H9 (cell line): ENCODE measurements at regions not wholly inside any gene's neighbourhood (a gene's known extent, or its start where the extent isn't known, plus 50 kb on each side); places are given as distances from the start of the nearest gene placed in this dataset.

ENCODE experiments used
- DNase-seq: peaks from one replicate; pipeline ENCODE4 v3.0.0-alpha.2; 2017
- H2AFZ ChIP-seq: one replicate; pipeline ENCODE4 v1.6.1; 2013; ENCODE audit warnings: mild to moderate bottlenecking, low read length, control low read depth, moderate library complexity
- H2AK5ac ChIP-seq: 2 replicates; pipeline ENCODE4 v1.6.1; 2013; ENCODE audit warnings: low read length, control low read depth, mixed read lengths; ENCODE audit not compliant: insufficient read length
- H2BK120ac ChIP-seq: one replicate; pipeline ENCODE4 v1.6.1; 2013; ENCODE audit warnings: low read depth, mild to moderate bottlenecking, low read length, control low read depth, inconsistent platforms; ENCODE audit not compliant: poor library complexity, severe bottlenecking
- H2BK12ac ChIP-seq: 2 replicates; pipeline ENCODE4 v1.6.1; 2013; ENCODE audit warnings: low read length, control low read depth, mixed read lengths, low read depth; ENCODE audit not compliant: insufficient read length
- H2BK15ac ChIP-seq: 2 replicates; pipeline ENCODE4 v1.6.1; 2013; ENCODE audit warnings: low read depth, low read length, control low read depth
- H2BK20ac ChIP-seq: one replicate; pipeline ENCODE4 v1.6.1; 2013; ENCODE audit warnings: low read depth, mild to moderate bottlenecking, low read length, control low read depth, inconsistent platforms; ENCODE audit not compliant: poor library complexity, severe bottlenecking
- H2BK5ac ChIP-seq: 2 replicates; pipeline ENCODE4 v1.6.1; 2013; ENCODE audit warnings: low read length, control low read depth, mixed read lengths; ENCODE audit not compliant: insufficient read length
- H3K14ac ChIP-seq: 2 replicates; pipeline ENCODE4 v1.6.1; 2013; ENCODE audit warnings: low read length, control low read depth; ENCODE audit not compliant: insufficient read depth
- H3K18ac ChIP-seq: 2 replicates; pipeline ENCODE4 v1.6.1; 2013; ENCODE audit warnings: low read depth, mild to moderate bottlenecking, mixed read lengths, low read length, control low read depth; ENCODE audit not compliant: insufficient read length
- H3K23ac ChIP-seq: 2 replicates; pipeline ENCODE4 v1.6.1; 2013; ENCODE audit warnings: low read length, control low read depth, mixed read lengths, low read depth; ENCODE audit not compliant: insufficient read length
- H3K23me2 ChIP-seq: 2 replicates; pipeline ENCODE4 v1.6.1; 2013; ENCODE audit warnings: low read depth, mild to moderate bottlenecking, mixed read lengths, low read length, control low read depth; ENCODE audit not compliant: insufficient read length, poor library complexity, severe bottlenecking
- H3K27ac ChIP-seq: 2 replicates; pipeline ENCODE4 v1.5.1; 2013; ENCODE audit warnings: low read length, control low read depth, mixed read lengths, low read depth; ENCODE audit not compliant: insufficient read length
- H3K27me3 ChIP-seq: 2 replicates; pipeline ENCODE4 v1.6.1; 2013; ENCODE audit warnings: low read length, control low read depth, inconsistent platforms; ENCODE audit not compliant: insufficient read depth
- H3K4ac ChIP-seq: 2 replicates; pipeline ENCODE4 v1.6.1; 2013; ENCODE audit warnings: low read depth, mild to moderate bottlenecking, control low read depth, inconsistent platforms, low read length, moderate library complexity
- H3K4me1 ChIP-seq: 2 replicates; pipeline ENCODE4 v1.6.1; 2013; ENCODE audit warnings: low read length, control low read depth, inconsistent platforms; ENCODE audit not compliant: insufficient read depth
- H3K4me2 ChIP-seq: 2 replicates; pipeline ENCODE4 v1.6.1; 2013; ENCODE audit warnings: low read length, control low read depth, mixed read lengths; ENCODE audit not compliant: insufficient read length, insufficient read depth
- H3K56ac ChIP-seq: 2 replicates; pipeline ENCODE4 v1.6.1; 2013; ENCODE audit warnings: low read depth, mild to moderate bottlenecking, mixed read lengths, low read length, control low read depth; ENCODE audit not compliant: insufficient read length
- H3K79me1 ChIP-seq: 2 replicates; pipeline ENCODE4 v1.6.1; 2013; ENCODE audit warnings: low read depth, mild to moderate bottlenecking, moderate library complexity, low read length, control low read depth, inconsistent platforms; ENCODE audit not compliant: insufficient read depth, poor library complexity, severe bottlenecking
- H3K79me2 ChIP-seq: 2 replicates; pipeline ENCODE4 v1.6.1; 2013; ENCODE audit warnings: low read length, control low read depth, inconsistent platforms; ENCODE audit not compliant: insufficient read depth
- H3K9ac ChIP-seq: 2 replicates; pipeline ENCODE4 v1.6.1; 2013; ENCODE audit warnings: low read length, control low read depth, mixed read lengths; ENCODE audit not compliant: insufficient read length; ENCODE audit errors: extremely low read depth
- H3K9me3 ChIP-seq: one replicate; pipeline ENCODE4 v1.6.1; 2013; ENCODE audit warnings: low read depth, low read length, inconsistent platforms; ENCODE audit not compliant: control insufficient read depth
- H3T11ph ChIP-seq: one replicate; pipeline ENCODE4 v1.6.1; 2013; ENCODE audit warnings: mild to moderate bottlenecking, low read length, control low read depth, inconsistent platforms
- H4K20me1 ChIP-seq: one replicate; pipeline ENCODE4 v1.6.1; 2013; ENCODE audit not compliant: control insufficient read depth, insufficient read length, insufficient read depth
- H4K5ac ChIP-seq: 2 replicates; pipeline ENCODE4 v1.6.1; 2013; ENCODE audit warnings: low read depth, mild to moderate bottlenecking, mixed read lengths, low read length, control low read depth; ENCODE audit not compliant: insufficient read length
- H4K8ac ChIP-seq: replicated peaks from 2 replicates; pipeline ENCODE4 v1.6.1; 2013; ENCODE audit warnings: low read length, control low read depth, mixed read lengths, low read depth; ENCODE audit not compliant: insufficient read length
- H4K91ac ChIP-seq: 2 replicates; pipeline ENCODE4 v1.6.1; 2013; ENCODE audit warnings: low read depth, mild to moderate bottlenecking, moderate library complexity, mixed read lengths, low read length, control low read depth; ENCODE audit not compliant: insufficient read length
- H3K27ac Mint-ChIP-seq, 3 experiments: 2 replicates in 2 of 3; 3 replicates in 1 of 3; pipeline ENCODE4 v1.8.0; 2020 to 2021; ENCODE audit warnings: mixed read lengths in 3 of 3, mild to moderate bottlenecking in 1 of 3, moderate library complexity in 1 of 3
- H3K27me3 Mint-ChIP-seq: 2 replicates; pipeline ENCODE4 v1.8.0; 2021; ENCODE audit warnings: low read depth, mild to moderate bottlenecking, moderate library complexity, mixed read lengths
- H3K36me3 Mint-ChIP-seq, 3 experiments: 2 replicates in 2 of 3; 3 replicates in 1 of 3; pipeline ENCODE4 v1.8.0; 2020 to 2021; ENCODE audit warnings: low read depth in 3 of 3, mixed read lengths in 3 of 3; ENCODE audit not compliant: insufficient read depth in 1 of 3
- H3K4me1 Mint-ChIP-seq, 2 experiments: 2 replicates each; pipeline ENCODE4 v1.8.0; 2020; ENCODE audit warnings: mixed read lengths in 2 of 2
- H3K4me3 Mint-ChIP-seq, 2 experiments: 2 replicates in 1 of 2; 3 replicates in 1 of 2; pipeline ENCODE4 v1.8.0; 2020 to 2021; ENCODE audit warnings: mild to moderate bottlenecking in 2 of 2, mixed read lengths in 2 of 2, moderate library complexity in 1 of 2
- H3K9me3 Mint-ChIP-seq, 2 experiments: 2 replicates in 1 of 2; 3 replicates in 1 of 2; pipeline ENCODE4 v1.8.0; 2020; ENCODE audit warnings: mild to moderate bottlenecking in 2 of 2, mixed read lengths in 2 of 2, moderate library complexity in 1 of 2
- CTCF ChIP-seq: fragments of 200-600 bp; sonication (generic); conservative IDR thresholded peaks from 3 replicates; pipeline ENCODE4 v1.8.0; 2021; ENCODE audit warnings: antibody characterized with exemption, mild to moderate bottlenecking
- WGBS: extraction: QIAGEN DNeasy Blood & Tissue Kit; methylation state at CpG from one replicate; pipeline ENCODE4 v1.1.7; 2013; ENCODE audit warnings: missing lambda C conversion rate, low lambda C conversion rate, mixed read lengths; ENCODE audit not compliant: insufficient read length; ENCODE audit errors: extremely low coverage; 5-methylcytosine and 5-hydroxymethylcytosine counted together

- Histone ChIP-seq H3K4me1 (no peaks in the 10 kb centered on the region; the same call in 1 of the 2 replicates), H3K79me1 (no peaks in the 10 kb centered on the region), H4K8ac (no peak overlapping the region), H4K5ac (no peak overlapping the region), H3K14ac (no peak overlapping the region), H3K4ac (no peak overlapping the region), H4K20me1 (no peaks in the 10 kb centered on the region), H3K79me2 (no peaks in the 10 kb centered on the region), H3K4me2 (no peak overlapping the region), H4K91ac (no peak overlapping the region), H2BK20ac (no peak overlapping the region), H3K18ac (no peak overlapping the region), H3K23me2 (no peaks in the 10 kb centered on the region), H2BK120ac (no peak overlapping the region), H2BK12ac (no peak overlapping the region), H2BK5ac (no peak overlapping the region), H2AK5ac (no peak overlapping the region), H2BK15ac (no peak overlapping the region), H3K9me3 (no peaks in the 10 kb centered on the region), H3K9ac (no peak overlapping the region), H2AFZ (no peak overlapping the region), H3K27ac (no peak overlapping the region), H3K27me3 (no peaks in the 10 kb centered on the region), H3K23ac (no peak overlapping the region), H3T11ph (no peak overlapping the region), H3K56ac (no peak overlapping the region)
- peaks cover 9 to 23% of the 10 kb centered on the region in 2 experiments for H3K4me1 Mint-ChIP-seq
- H3K4me3 Mint-ChIP-seq, result no peak overlapping the region
- no CpG with 5 or more reads among the region's 2 CpGs for WGBS
- peaks cover 52% of the 10 kb centered on the region for H3K27me3 Mint-ChIP-seq
- no peak for DNase-seq
- no peaks in the 10 kb centered on the region for H3K9me3 Mint-ChIP-seq
- H3K36me3 Mint-ChIP-seq, result peaks cover 0 to 2% (median 0%) of the 10 kb centered on the region in 3 experiments; a peak in 1 of 7 replicates
- H3K27ac Mint-ChIP-seq, result no peak overlapping the region
- TF ChIP-seq CTCF, result no peak
Measured at GRCh38 chr6:40792183-40792582, 205.0 kb upstream of the LRFN2 start.
